NCI-H510A treated with DMSO at 0.1 percent for 48 hours (cell line): ENCODE measurements at regions not wholly inside any gene's neighbourhood (a gene's known extent, or its start where the extent isn't known, plus 50 kb on each side); places are given as distances from the start of the nearest gene placed in this dataset.

ENCODE experiments used
- DNase-seq: peaks from one replicate; lab custom pipeline; 2025; lab: John Stamatoyannopoulos, UW

DNA sequence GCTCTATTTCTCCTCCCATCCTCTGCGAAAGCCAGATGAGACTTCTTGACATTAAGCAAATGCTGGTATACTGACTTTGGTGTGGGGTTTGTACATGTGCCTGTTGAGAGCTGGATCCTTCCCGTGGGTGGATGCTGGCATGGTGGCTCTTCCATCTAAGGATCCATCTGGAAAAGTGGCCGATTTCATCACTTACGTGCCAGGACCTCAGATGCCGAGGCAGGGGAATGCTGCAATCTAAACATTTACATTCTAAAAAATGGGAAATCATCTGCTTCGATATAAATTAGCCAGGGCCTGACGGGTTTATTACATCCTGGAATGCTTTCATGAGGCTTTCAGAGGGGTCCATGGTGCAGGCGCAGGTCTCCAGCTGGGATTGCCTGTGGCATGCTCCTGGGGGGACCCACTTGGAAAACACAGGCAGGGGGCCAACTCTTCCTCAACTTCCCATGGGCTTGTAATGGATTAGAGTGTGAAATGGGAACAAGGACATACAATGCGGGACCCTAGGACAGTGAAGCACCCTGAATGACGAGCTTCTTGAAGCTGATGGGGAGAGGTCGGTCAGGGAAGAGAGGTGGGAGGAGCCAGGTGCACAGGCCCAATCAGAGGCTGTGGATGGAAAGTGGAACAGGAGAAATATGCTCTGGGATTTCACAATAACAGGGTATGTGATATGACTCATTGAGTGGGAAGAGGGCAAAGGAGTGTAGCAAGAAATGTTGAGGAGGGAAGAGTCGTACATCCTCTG lies 105.5 kb upstream of the PITX1 start:
- peak; percentile 10 for DNase-seq

DNA sequence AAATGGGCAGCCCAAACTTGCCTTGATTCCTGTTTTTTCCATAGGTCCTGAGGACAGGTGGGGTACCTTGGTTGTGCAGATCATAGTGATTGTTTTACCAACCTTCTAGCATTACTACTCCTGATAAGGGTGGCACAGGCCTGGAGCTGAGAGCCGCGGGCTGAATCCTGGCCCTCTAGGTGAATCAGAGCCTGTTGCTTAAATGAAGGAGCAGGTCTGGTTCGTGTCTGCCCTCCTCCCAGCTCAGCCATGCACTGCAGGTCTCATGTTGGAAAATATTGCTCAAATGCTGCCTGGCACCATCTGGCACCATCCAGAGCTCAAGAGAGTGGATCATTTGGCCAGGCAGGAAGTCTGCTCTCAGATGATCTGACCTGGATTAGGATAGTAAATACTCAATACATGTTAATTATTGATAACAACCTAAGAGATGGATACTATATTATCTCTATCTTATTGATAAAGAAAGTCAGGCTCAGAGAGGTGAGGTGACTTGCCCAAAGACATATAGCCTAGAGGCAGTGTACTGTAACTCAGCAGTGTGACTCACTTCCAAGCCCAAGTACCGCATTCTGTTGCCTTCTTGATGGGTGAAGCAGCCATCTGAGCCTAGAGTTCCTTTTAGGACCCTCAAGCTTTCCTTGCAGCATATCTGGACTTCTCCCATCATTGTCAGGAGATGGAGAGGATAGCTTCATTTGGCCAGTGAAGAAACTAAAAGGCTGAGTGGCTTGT lies 104.3 kb upstream of the PITX1 start:
- DNase-seq, result no peak

DNA sequence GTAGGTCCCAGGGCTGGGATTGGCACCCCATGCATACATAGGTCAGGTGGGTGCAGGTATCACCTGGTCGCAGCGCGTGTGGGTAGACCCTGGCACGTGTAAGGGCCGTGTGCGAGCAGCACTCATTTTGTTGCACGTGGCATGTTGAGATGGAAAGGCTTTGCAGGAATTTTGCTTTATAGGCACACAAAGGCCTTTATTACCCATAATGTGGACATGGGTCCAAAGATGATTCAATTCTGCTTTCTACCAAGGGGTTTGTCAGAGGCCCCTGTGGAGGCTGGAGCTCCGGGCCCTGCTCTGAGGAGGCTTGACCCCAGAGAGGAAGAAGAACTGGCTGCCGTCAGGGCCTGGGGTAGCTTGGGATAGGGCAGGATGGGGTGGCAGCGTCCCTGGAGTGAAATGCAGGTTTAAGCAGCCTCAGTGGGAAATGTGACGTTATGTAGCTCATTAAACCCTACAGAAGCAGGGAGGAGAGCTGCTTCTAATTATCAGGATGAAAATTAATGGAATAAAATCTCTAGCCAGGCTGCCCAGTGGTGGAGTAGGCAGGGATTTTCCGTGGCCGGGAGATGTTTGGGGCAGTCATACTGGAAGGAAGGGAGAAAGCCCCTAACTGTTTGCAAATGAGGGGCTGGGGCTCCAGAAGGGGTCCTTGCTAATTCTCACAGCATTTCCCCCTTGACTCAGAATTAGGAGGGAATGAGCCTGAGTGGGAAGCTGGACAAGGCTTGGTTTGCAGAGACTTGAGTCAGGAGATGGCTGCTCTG lies 103.3 kb upstream of the PITX1 start:
- no peak for DNase-seq

DNA sequence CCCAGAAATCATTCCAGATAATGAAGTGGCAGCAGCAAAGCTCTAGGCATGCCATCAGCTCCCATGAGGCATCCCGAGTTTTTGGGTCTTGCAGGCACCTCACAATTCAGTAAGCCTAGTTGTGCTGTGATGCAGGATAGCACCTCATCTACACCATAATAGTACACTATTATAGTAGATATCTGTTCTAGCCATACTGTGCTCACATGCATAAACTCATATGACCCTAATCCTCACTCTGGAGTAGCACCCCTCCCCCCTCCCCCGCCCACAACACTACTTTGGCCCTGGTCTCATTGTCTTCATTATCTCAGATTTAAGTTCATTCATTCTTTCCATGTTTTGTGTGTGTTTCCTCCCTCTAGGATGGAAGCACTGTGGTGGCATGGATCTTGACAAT lies 102.5 kb upstream of the PITX1 start:
- no peak for DNase-seq

DNA sequence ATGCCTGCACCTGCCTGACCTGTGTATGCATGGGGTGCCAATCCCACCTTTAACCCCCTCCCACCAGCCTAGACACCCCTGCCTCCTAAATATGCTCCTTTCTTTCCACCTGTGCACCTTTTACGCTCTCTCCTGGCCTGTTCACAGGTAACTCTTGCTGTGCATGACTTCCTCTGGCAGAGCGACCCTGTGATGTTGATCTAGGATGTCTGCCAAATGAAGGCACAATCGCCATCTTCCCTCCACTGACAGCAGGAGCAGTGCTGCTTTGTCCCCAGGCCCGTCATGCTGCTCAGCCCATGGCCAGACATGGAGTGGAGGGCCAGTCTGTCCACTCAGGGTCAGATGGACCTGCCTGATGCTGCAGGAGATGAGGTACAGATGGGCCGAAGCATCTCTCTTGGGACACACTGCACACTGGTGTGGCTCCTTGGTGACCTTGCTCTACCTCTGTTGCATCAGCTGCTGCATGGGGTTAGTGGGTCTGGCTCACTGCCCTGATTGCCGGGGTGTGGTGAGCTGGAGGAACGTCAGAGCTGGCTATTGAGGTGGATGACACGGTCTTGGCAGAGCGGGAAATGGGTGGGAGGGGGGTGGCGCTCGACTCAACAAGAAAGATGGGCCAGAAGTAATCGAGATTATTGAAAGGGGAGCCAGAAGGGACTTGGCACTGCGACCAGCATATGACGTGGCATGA lies 101.7 kb upstream of the PITX1 start:
- peak; percentile 18 for DNase-seq

DNA sequence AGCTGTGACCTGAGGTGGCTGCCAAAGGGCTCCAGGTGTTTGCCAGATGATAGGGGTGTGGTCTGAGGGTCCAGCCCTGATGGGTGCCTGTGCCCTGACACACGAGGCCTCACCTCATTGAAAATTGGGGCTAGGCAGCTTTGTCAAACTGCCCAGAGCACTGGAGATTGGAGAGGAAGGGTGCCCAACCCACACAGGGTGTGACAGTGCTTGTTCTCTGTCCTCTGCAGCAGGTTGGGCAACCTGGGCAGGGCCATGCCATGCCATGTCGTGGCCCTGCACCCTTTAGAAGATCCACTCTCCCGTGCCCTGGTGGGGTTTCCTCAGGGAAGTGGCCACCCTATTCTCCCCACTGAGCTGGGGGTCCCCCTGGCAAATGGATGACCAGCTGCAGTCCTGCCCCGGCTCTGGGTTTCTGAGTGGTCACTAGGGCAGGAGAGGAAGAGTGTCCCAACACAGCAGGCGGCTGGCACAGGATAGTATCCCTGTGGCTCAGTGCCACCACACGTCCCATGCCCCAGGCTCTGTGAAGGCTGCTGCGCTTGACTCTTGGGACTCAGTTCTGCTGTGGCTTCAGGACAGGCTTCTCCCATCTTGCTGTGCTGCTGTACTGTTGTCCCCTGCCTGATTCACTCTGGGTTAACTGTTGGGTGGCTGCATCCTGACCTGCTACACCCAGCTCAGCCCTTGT lies 100.8 kb upstream of the PITX1 start:
- DNase-seq, result no peak

DNA sequence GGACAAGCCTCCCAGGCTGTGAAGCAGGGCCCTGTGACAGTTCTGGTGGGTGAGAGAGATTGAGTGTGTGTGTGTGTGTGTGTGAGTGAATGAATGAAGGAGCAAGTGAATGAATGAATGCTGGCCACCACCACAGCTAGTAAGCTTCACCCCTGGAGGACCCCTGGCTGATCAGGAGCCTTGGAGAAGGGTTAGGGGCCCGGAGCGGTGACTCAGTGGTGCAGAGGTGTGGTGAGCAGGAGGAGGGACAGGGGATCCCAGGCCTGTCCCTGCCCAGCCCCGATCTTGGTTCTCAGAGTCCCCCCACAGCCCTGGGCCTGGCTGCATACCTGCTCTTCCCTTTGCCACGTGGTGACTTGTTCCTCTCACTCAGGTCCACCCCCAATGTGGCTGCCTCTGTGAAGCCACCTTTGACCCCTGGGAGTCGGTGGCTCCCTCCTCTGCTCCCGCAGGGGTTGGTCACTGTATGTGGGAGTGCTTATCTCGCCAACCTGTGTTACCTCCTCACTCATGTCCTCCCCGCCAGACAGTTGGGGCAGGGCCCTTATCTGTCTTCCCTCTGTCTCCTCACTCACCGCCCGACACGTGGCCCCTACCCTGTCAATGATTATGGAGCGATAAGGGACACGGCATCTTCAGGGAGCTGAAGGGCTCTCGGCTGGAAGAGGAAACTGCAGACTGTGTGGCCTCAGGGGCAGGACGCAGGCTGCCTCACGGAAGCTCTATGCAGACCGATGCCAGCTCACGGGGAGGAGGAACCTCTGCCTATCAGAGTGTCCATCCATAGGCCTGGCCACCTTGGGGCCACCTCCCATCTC lies 99.9 kb upstream of the PITX1 start:
- no peak for DNase-seq

DNA sequence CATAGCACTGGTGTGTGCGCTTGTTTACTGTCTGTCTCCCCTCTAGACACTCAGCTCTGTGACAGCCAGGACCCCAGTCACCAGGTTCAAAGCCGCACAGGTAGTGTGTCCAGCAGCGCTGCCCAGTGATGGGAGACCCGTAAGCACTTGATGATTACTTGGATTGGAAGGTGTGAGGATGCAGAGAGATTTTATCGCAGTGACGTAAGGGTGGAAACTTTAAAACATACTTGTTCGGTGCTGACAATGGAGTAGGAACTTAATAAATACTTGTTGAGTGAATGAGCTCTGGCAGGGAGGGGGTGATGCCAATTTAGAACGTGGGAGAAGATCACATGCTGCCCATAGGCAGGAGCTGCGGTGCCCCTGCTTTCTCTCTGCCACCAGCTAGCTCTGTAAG lies 99.2 kb upstream of the PITX1 start:
- DNase-seq, result no peak

DNA sequence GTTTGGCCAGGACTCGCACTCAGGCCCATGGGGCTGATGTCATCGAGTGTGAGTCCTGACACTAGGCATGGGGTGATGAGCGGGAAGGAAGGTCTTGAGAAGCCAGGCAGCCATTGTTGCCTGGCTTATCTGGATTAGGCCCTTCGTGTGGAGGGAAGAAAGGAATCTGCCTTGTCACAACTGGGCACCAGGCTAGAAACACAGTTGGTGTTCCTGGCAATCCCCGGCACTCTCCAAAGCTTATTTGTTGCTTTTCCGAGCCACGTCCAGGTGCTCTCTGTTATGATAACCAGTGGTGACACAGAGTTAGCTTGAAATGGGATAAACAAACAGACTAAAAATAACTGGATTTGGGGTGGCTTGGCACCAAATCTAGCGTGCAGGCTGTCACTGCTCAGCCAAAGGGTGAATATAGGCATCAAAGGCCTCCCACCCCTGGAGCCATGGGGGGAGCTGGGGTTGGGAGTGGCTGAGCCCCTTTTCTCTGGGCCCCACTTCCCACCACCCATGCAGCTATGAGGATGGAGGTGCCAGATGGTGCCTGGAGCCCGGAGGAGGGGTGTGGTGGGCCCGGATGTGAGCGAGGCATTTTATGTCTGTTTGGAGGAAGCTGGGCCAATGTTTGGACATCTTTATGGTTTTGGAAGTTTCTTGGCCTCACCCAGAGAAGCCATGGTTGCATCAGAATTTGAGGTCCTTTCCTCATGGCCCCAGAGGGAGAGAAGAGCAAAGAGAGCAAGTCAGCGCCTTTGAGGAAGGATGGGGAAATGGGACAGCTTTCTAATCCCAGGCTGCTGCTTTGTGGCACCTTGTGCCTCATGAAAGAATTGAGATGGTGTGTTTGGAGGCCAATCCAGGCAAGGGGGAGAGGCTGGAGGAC lies 98.0 kb upstream of the PITX1 start:
- no peak for DNase-seq

DNA sequence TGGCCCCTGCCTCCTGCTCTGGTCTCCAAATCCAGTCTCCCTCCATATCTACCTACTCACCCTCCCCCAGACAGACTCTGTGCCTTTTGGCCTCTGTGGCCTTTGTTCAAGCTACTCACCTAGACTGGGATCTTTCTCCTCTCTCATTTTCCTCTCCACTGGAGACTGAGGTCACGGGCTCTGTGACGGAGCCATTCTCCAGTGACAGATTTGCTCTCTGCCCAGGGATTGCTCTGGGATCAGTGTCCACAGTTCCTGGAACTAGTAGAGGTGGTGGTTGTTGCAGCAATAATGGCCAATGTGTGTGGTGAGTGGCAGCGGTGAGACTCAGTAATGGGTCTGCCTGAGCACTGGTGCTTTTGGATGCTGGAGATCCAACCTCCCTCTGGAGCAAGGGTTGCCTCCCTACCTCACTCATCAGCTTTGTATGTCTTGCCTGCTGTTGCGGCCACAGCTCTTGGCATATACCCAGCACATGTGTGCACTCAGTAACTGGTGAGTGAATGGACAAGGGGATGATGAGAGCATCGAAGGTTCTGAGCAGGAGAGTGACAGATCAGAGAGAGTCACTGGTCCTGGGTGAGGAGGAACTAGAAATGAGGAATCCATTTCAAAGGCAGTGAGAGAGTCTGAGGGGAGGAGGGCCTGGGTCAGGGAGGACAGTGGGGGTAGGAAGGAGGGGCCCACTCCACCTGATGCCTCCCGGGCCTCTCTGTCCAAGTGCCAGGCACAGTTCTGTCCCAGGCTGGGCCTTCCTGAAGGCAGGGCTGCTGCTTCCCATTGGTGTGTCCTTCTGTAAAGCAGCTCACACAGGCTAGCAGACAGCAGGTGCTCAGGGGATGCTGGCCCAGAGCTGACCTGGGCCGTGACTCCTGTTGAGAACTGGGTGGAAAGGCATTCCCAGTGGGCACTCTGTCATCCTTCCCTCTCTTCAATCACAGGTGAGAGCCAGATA lies 96.5 kb upstream of the PITX1 start:
- no peak for DNase-seq

DNA sequence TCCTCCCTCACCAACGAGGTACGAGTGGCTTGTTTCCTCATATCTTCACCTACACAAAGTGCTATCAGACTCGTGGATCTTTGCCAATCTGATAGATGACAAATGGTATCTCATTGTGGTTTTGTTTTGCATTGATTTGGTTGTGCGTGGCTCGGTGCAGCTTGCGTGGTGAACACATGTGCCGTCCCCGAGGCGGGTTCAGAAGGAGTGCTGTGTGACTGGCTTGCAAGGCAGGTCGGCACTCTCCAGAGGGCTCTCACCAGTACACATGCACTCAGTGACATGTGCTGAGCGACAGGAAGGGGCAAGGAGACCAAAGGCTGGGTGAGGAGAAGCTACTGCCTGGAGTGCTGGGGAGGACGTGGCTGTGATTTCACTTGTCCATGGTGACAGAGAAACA lies 95.3 kb upstream of the PITX1 start:
- no peak for DNase-seq

DNA sequence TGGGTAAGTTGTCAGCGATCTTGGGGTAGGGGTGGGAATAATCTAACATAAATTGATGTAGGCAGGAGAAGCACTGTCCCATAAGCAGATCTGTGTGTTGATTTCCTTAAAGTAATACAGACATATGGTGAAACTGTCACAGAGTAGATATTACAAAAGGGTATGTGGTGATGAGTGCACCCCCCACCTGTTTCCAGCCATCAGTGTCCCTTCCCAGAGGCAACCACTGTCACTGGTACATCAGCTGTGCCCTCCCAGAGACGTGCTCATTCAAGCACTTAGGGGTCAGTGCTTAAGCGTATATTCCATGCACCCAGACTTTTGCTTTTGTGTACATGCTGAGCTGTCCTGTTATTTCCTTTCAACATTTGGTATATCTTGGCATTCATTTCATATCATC lies 94.3 kb upstream of the PITX1 start:
- DNase-seq, result no peak

DNA sequence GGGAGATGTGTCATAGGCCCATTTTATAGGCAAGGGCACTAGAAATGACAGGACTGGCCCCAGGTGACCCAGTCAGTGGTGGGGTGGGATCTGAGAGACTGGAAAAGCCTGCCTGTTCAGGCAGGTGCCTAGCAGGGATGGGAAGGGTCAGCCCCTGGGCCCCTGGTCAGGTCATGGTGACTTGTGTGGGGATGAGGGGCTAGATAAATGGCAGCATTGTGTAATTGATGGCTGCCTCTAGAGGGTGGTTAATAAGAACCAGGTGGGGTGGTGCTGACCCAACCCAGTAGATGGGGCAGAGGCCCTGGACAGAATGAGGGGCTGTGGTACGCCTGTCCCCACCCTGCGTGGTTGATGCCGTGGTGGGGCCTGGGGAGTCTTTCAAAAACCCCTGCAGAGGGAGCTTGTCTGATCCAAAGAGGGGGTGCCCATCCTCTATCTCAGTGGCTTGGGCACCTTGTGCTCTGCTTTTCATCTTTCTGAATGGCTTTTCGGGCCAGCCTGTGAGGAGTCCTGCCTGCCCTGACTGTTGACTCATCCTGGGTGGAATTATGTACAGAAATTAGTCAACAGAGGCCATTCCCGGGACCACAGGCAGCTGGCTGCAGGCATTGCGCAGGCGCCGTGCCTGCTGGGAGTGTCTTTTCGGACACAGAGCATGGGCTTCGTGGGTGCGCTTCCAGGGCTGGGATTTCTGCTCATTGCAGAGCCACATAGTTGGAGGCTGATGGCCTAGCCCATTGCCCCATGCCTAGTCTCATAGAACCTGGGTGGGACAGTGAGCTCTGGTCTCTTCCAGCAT lies 93.6 kb upstream of the PITX1 start:
- no peak for DNase-seq

DNA sequence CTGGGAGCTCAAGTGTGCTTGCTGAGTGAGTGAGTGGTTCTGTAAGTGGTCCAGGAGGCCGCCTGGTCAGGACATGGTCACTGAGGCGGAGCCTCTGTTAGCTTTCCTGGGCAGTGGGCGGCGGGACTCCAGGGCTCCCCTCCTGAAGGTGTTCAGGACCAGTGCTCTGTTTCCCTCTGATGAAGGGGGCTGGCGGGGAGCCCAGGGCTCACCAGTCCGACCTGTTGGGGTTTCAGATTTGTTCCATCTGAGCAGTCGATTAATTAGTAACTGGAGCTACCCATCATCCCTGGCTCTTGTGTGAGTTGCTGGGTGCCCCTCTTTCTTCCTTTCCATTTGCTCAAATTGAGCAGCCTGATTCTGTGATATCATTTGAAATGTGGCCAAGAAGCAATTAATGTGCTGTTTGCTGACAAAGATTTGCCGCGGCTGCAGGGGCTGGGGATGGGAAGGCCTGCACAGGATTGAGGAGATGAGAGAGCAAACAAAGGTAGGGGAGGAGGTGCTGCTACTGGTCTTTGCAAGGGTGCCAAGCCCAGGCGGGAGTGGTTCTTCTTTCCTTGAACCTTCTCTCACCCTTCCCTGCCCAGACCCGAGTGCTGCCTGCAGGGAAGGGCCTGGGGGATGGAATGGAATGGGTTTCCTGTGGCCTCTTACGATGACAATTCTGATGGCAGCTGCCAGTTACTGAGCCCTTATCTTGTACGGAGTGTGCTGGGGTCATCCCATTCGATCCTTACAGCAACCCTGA lies 92.8 kb upstream of the PITX1 start:
- DNase-seq, result no peak

DNA sequence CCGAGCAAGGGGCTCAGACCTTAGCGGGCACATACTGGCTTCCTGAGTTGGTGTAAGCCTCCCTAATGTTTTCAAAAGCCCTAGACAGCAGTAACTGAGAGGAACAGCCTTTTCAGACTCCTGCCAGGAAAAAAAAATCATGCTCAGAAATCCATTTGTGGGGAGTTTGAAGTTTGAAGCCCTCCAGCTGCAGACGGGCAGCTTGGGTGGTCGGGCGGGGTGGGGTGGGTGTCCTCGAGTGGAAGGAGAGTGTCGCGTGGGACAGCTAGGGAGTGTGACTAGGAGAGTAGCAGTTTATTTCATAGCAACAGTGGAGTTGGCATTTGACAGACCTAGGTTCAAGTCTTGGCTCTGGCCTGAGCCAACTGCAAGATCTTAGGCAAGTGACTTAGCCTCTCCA lies 90.7 kb upstream of the PITX1 start:
- no peak for DNase-seq

DNA sequence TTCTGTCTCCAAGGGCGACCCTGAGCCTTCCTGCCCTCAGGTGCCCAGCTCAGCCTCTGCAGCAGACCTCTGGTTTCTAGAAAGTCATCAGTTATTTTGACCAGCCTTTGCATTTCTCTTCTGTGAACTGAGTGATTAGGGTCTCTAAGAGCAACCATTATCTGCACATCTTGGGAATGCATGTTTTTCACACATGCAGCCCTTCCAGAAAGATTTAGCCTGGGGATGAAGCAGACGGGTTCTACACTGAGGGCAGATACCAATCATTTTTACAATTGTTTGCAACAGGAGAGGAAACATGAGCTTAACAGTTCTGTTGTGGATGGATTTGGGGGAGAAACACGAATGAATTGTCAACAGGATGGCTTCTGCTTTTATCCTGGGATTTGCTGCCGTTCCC lies 90.1 kb upstream of the PITX1 start:
- DNase-seq, result no peak

DNA sequence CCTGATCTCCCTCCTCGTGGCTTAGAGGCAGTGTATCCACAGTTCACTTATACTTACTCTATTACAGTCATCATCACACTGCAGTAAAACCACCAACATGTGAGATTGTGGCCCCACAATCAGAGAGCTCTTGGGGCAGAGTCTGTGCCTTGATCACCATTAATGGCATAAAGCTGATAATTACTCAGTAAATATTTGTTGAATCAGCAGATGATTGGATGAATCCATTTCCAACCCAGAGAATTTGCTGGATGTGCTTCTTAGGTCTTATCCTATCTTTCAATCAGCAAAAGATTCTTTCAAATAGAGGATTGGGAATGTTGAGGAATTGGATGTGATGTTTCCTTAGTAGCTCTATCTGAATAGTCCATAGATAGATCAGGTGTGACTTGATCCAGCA lies 88.8 kb upstream of the PITX1 start:
- no peak for DNase-seq
